T-helper 17 cell (primary cell): ENCODE measurements at regions not wholly inside any gene's neighbourhood (a gene's known extent, or its start where the extent isn't known, plus 50 kb on each side); places are given as distances from the start of the nearest gene placed in this dataset.
"Not testable (repeated sequence)": the region's sequence is repeated elsewhere in the genome, so short reads cannot be mapped to it uniquely, and the experiment has no call there.

Experiments used
- ATAC-seq: fragments of 150-1000 bp; cut with Tn5 transposase; 2 replicates; pipeline ENCODE4 v1.10.0; 2021; ENCODE audit warnings: mild to moderate bottlenecking, moderate library complexity
- DNase-seq, 3 donors: peaks; one replicate each; pipeline versions ENCODE4 v3.0.0 to v3.0.0-alpha.2; 2020 to 2021
- H3K9me3 ChIP-seq: one replicate; pipeline ENCODE4 v1.7.0; 2013; ENCODE audit warnings: low read length, mild to moderate bottlenecking; ENCODE audit not compliant: control insufficient read depth, poor library complexity, severe bottlenecking
- H3K27ac Mint-ChIP-seq: one replicate; pipeline ENCODE4 v1.8.0; 2022; ENCODE audit warnings: mild to moderate bottlenecking, moderate library complexity, mixed read lengths
- H3K27me3 Mint-ChIP-seq: one replicate; pipeline ENCODE4 v1.8.0; 2022; ENCODE audit warnings: mixed read lengths
- H3K36me3 Mint-ChIP-seq: one replicate; pipeline ENCODE4 v1.8.0; 2022; ENCODE audit warnings: low read depth, mixed read lengths
- H3K4me1 Mint-ChIP-seq: one replicate; pipeline ENCODE4 v1.8.0; 2022; ENCODE audit warnings: mild to moderate bottlenecking, mixed read lengths
- H3K4me3 Mint-ChIP-seq: one replicate; pipeline ENCODE4 v1.8.0; 2022; ENCODE audit warnings: mild to moderate bottlenecking, moderate library complexity, mixed read lengths

- Mint-ChIP-seq H3K36me3 (no peaks in the 10 kb centered on the region), H3K27ac (no peak overlapping the region), H3K27me3 (no peaks in the 10 kb centered on the region), H3K4me1 (no peaks in the 10 kb centered on the region), H3K4me3 (no peak overlapping the region)
- DNase-seq: no peak
- peaks cover 2% of the 10 kb centered on the region for H3K9me3 ChIP-seq
- ATAC-seq: no peak
Observed at GRCh38 chr11:34811858-34812257, 104.3 kb downstream of the APIP start.

- Mint-ChIP-seq H3K4me3 (no peak overlapping the region), H3K36me3 (no peaks in the 10 kb centered on the region), H3K27me3 (peaks cover 8% of the 10 kb centered on the region), H3K4me1 (no peaks in the 10 kb centered on the region), H3K27ac (no peak overlapping the region)
- DNase-seq (no peak), ATAC-seq (no peak)
- peaks cover 2% of the 10 kb centered on the region for H3K9me3 ChIP-seq
Observed at GRCh38 chr11:34810107-34810562, 106.0 kb downstream of the APIP start.

- Mint-ChIP-seq H3K4me1 (no peaks in the 10 kb centered on the region), H3K27me3 (peaks cover 14% of the 10 kb centered on the region), H3K4me3 (no peak overlapping the region), H3K36me3 (no peaks in the 10 kb centered on the region), H3K27ac (no peak overlapping the region)
- ATAC-seq: no peak
- no peak for DNase-seq
- peaks cover 2% of the 10 kb centered on the region for H3K9me3 ChIP-seq
Observed at GRCh38 chr11:34809191-34810106, 106.7 kb downstream of the APIP start.

GRCh38 chr11:34806875-34807274 lies 109.3 kb downstream of the APIP start:
- ATAC-seq (no peak), DNase-seq (no peak)
- H3K36me3 Mint-ChIP-seq: no peaks in the 10 kb centered on the region
- H3K9me3 ChIP-seq: peaks cover 2% of the 10 kb centered on the region
- H3K4me3 Mint-ChIP-seq: no peak overlapping the region
- H3K27me3 Mint-ChIP-seq: peaks cover 28% of the 10 kb centered on the region
- no peaks in the 10 kb centered on the region for H3K4me1 Mint-ChIP-seq
- no peak overlapping the region for H3K27ac Mint-ChIP-seq

GRCh38 chr11:34805937-34806336 lies 110.2 kb downstream of the APIP start:
- no peaks in the 10 kb centered on the region for H3K36me3 Mint-ChIP-seq
- H3K4me3 Mint-ChIP-seq: no peak overlapping the region
- no peak overlapping the region for H3K27ac Mint-ChIP-seq
- no peaks in the 10 kb centered on the region for H3K4me1 Mint-ChIP-seq
- peaks cover 32% of the 10 kb centered on the region for H3K27me3 Mint-ChIP-seq
- H3K9me3 ChIP-seq: peaks cover 2% of the 10 kb centered on the region
- DNase-seq (no peak), ATAC-seq (no peak)

- H3K4me1 Mint-ChIP-seq: no peaks in the 10 kb centered on the region
- H3K27ac Mint-ChIP-seq: no peak overlapping the region
- H3K9me3 ChIP-seq: no peaks in the 10 kb centered on the region
- no peaks in the 10 kb centered on the region for H3K36me3 Mint-ChIP-seq
- ATAC-seq: no peak
- DNase-seq: no peak
- H3K27me3 Mint-ChIP-seq: peaks cover 22% of the 10 kb centered on the region
- no peak overlapping the region for H3K4me3 Mint-ChIP-seq
Observed at GRCh38 chr11:34799848-34800247, 116.3 kb downstream of the APIP start.

- DNase-seq (no peak), ATAC-seq (no peak)
- H3K27ac Mint-ChIP-seq: no peak overlapping the region
- no peaks in the 10 kb centered on the region for H3K36me3 Mint-ChIP-seq
- H3K9me3 ChIP-seq: no peaks in the 10 kb centered on the region
- H3K27me3 Mint-ChIP-seq: peaks cover 22% of the 10 kb centered on the region
- no peak overlapping the region for H3K4me3 Mint-ChIP-seq
- no peaks in the 10 kb centered on the region for H3K4me1 Mint-ChIP-seq
Observed at GRCh38 chr11:34798985-34799384, 117.2 kb downstream of the APIP start.

- H3K9me3 ChIP-seq, DNase-seq, H3K36me3 Mint-ChIP-seq, H3K4me1 Mint-ChIP-seq, H3K4me3 Mint-ChIP-seq, ATAC-seq, H3K27ac Mint-ChIP-seq: not testable (repeated sequence)
- H3K27me3 Mint-ChIP-seq: peaks cover 16% of the 10 kb centered on the region
Observed at GRCh38 chr11:34797497-34797896, 118.7 kb downstream of the APIP start.

GRCh38 chr11:34795641-34796040 lies 120.5 kb downstream of the APIP start:
- ATAC-seq (no peak), DNase-seq (no peak)
- H3K36me3 Mint-ChIP-seq: no peaks in the 10 kb centered on the region
- H3K27me3 Mint-ChIP-seq: peaks cover 16% of the 10 kb centered on the region
- no peak overlapping the region for H3K4me3 Mint-ChIP-seq
- no peaks in the 10 kb centered on the region for H3K9me3 ChIP-seq
- H3K4me1 Mint-ChIP-seq: peaks cover 3% of the 10 kb centered on the region
- H3K27ac Mint-ChIP-seq: no peak overlapping the region

- no peaks in the 10 kb centered on the region for H3K9me3 ChIP-seq
- Mint-ChIP-seq H3K27me3 (peaks cover 16% of the 10 kb centered on the region), H3K4me3 (no peak overlapping the region), H3K27ac (no peak overlapping the region), H3K4me1 (peaks cover 3% of the 10 kb centered on the region), H3K36me3 (no peaks in the 10 kb centered on the region)
- DNase-seq (no peak), ATAC-seq (no peak)
Observed at GRCh38 chr11:34794696-34795095, 121.5 kb downstream of the APIP start.

GRCh38 chr11:34793666-34794065 lies 122.5 kb downstream of the APIP start:
- Mint-ChIP-seq H3K27me3 (peaks cover 16% of the 10 kb centered on the region), H3K4me3 (no peak overlapping the region), H3K36me3 (no peaks in the 10 kb centered on the region), H3K27ac (no peak overlapping the region), H3K4me1 (peaks cover 3% of the 10 kb centered on the region)
- ATAC-seq (no peak), DNase-seq (no peak)
- H3K9me3 ChIP-seq: no peaks in the 10 kb centered on the region

- H3K4me3 Mint-ChIP-seq: no peak overlapping the region
- H3K27ac Mint-ChIP-seq: no peak overlapping the region
- no peaks in the 10 kb centered on the region for H3K36me3 Mint-ChIP-seq
- peaks cover 16% of the 10 kb centered on the region for H3K27me3 Mint-ChIP-seq
- H3K9me3 ChIP-seq: no peaks in the 10 kb centered on the region
- DNase-seq (no peak), ATAC-seq (no peak)
- peaks cover 3% of the 10 kb centered on the region for H3K4me1 Mint-ChIP-seq
Observed at GRCh38 chr11:34792814-34793258, 123.3 kb downstream of the APIP start.

GRCh38 chr11:34791780-34792542 lies 124.2 kb downstream of the APIP start:
- Mint-ChIP-seq H3K36me3 (no peaks in the 10 kb centered on the region), H3K27ac (no peak overlapping the region), H3K27me3 (peaks cover 16% of the 10 kb centered on the region), H3K4me3 (no peak overlapping the region), H3K4me1 (peaks cover 3% of the 10 kb centered on the region)
- DNase-seq (no peak), ATAC-seq (no peak)
- H3K9me3 ChIP-seq: no peaks in the 10 kb centered on the region
